ENCODE measurements at regions not wholly inside any gene's neighbourhood (a gene's known extent, or its start where the extent isn't known, plus 50 kb on each side); places are given as distances from the start of the nearest gene placed in this dataset.

- no peak for DNase-seq (ENCODE audit: low spot score)
- TF ChIP-seq, protein P1, sequence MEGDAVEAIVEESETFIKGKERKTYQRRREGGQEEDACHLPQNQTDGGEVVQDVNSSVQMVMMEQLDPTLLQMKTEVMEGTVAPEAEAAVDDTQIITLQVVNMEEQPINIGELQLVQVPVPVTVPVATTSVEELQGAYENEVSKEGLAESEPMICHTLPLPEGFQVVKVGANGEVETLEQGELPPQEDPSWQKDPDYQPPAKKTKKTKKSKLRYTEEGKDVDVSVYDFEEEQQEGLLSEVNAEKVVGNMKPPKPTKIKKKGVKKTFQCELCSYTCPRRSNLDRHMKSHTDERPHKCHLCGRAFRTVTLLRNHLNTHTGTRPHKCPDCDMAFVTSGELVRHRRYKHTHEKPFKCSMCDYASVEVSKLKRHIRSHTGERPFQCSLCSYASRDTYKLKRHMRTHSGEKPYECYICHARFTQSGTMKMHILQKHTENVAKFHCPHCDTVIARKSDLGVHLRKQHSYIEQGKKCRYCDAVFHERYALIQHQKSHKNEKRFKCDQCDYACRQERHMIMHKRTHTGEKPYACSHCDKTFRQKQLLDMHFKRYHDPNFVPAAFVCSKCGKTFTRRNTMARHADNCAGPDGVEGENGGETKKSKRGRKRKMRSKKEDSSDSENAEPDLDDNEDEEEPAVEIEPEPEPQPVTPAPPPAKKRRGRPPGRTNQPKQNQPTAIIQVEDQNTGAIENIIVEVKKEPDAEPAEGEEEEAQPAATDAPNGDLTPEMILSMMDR (IDR thresholded peaks at IDR 0.05; ENCODE audit: extremely low read depth, insufficient read depth, missing control alignments), result no peak
- in situ Hi-C loops (cut with MboI; ENCODE audit: low pct_unique_long_range_greater_than_20kb, low sequenced_read_pairs, unreplicated experiment), result no loop called here
These were observed 126.6 kb downstream of the ZFP36L2 start for GRCh38 chr2:43099797-43100196.

GRCh38 chr2:43098539-43098938 is 127.9 kb downstream of the ZFP36L2 start:
- in situ Hi-C loops (cut with MboI; ENCODE audit: low pct_unique_long_range_greater_than_20kb, low sequenced_read_pairs, unreplicated experiment), result no loop called here
- no peak for DNase-seq (ENCODE audit: low spot score)
- TF ChIP-seq, protein P1 (IDR thresholded peaks at IDR 0.05; ENCODE audit: extremely low read depth, insufficient read depth, missing control alignments), result no peak

DNA sequence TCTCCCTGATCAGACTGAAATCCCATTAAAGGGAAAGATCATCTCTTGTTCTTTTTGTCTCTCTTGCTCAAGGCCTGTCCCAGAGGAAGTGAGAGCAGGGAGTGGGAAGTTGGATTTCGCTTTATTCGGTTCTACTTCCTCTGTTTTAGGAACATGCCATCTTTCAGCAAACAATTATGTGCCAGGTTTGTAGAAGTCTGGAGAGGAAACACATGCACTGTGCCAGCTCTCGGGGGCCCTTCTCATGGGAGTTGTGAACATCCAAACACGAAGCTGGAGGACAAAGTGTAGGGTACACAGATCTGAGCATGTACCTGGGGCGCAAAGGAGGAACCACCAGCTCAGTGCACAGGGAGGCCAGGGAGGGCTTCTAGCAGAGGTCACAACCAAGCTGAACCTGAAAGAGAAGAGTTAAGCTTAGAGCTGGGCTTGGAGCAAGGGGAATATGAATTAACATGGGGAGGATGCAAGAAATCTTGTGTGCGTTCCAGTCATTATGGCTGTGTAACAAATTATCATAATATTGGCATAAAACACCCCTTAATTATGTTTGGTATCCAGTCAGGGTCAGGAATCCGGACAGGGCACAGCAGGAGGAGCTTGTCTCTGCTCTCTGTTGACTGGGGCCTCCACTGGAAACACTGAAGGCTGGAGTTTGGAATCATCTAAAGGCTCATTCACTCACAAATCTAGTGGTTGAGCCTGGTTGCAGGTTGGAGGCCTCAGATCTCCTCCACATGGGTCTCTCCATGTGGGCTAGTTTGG is 128.6 kb downstream of the ZFP36L2 start:
- no peak for DNase-seq (ENCODE audit: low spot score)
- TF ChIP-seq, protein P1 (IDR thresholded peaks at IDR 0.05; ENCODE audit: extremely low read depth, insufficient read depth, missing control alignments), result no peak
- in situ Hi-C loops (cut with MboI; ENCODE audit: low pct_unique_long_range_greater_than_20kb, low sequenced_read_pairs, unreplicated experiment), result no loop called here

DNA sequence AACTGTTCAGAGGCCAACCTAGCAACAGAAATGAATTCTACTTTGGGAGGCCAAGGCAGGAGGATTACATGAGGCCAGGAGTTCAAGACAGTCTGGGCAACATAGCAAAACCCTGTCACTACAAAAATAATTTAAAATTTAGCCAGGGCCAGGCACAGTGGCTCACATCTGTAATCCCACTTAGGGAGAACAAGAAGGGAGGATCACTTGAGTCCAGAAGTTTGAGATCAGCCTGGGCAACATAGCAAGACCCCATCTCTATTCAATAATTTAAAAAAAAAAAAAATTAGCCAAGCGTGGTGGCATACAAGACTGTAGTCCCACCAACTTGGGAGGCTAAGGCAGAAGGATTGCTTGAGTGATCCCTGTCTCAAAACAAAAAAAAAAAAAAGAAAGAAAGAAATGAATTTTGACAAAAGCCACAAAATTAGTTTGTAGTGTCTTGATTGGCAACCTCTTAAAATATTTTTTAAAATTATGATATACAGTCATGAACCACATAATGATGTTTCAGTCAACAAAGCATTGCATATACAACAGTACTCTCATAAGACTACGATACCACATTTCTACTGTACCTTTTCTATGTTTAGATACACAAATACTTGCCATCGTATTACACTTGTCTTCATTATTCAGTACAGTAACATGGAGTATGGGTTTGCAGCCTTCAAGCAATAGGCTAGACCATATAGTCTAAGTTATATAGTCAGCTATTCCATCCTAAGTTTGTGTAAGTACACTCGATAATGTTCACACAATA is 130.7 kb downstream of the ZFP36L2 start:
- TF ChIP-seq, protein P1 (IDR thresholded peaks at IDR 0.05; ENCODE audit: extremely low read depth, insufficient read depth, missing control alignments), result no peak
- in situ Hi-C loops (cut with MboI; ENCODE audit: low pct_unique_long_range_greater_than_20kb, low sequenced_read_pairs, unreplicated experiment), result no loop called here
- no peak for DNase-seq (ENCODE audit: low spot score)

DNA sequence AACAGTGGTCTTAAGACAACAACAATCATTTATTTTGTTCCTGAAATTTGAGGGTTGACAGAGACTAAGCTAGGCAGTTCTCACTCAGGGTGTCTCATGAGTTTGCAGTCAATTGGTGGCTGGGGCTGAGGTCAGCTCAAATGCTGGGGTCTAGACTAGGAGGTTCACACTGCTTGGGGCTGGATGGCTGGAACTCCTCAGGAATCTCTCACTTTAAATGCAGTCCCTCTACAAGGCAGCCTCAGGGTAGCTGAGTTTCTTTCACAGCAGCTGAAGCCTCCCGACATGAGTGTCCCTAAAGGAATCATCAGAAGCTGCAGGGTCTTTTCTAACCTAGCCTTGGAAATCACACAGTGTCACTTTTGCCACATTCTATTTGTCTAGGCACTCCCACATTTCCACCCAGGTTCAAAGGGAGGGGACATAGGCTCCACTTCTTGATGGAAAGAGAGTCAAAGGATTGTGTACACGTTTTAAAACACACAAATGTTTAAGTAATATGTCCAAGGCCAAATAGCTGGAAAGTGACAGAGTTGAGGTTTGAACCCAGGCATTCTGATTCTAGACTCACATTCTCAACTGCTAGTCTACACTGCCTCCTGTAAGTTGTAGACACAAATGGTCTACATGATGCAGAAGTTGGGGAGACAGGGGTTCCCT is 133.8 kb downstream of the ZFP36L2 start:
- in situ Hi-C loops (cut with MboI; ENCODE audit: low pct_unique_long_range_greater_than_20kb, low sequenced_read_pairs, unreplicated experiment), result no loop called here
- TF ChIP-seq, protein P1 (IDR thresholded peaks at IDR 0.05; ENCODE audit: extremely low read depth, insufficient read depth, missing control alignments), result no peak
- no peak for DNase-seq (ENCODE audit: low spot score)

GRCh38 chr2:43090317-43090716 is 136.1 kb downstream of the ZFP36L2 start:
- no peak for DNase-seq (ENCODE audit: low spot score)
- TF ChIP-seq, protein P1 (IDR thresholded peaks at IDR 0.05; ENCODE audit: extremely low read depth, insufficient read depth, missing control alignments), result no peak
- in situ Hi-C loops (cut with MboI; ENCODE audit: low pct_unique_long_range_greater_than_20kb, low sequenced_read_pairs, unreplicated experiment), result no loop called here
